ENCODE measurements at regions not wholly inside any gene's neighbourhood (a gene's known extent, or its start where the extent isn't known, plus 50 kb on each side); places are given as distances from the start of the nearest gene placed in this dataset.
"Not testable (repeated sequence)": the region's sequence is repeated elsewhere in the genome, so short reads cannot be mapped to it uniquely, and the experiment has no call there.

DNA sequence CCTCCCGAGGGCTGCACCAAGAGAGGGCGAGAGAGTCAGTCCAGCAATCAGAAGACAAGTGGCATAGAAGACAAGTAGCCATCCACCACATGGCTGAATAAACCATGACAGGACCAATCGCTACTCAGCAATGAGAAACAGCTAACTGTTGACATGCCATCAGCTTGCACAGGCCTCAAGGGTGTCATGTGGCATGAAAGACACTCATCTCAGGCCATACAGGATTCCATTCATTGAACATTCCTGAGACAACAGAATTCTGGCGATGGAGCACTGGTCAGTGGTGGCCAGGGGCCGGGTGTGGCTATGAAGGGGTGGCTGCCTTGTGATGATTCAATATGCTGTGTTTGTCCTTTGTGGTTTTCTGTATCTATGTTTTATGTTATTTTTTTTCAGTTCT, 182.0 kb downstream of the ADRA2C start:
- not testable (repeated sequence) for TF ChIP-seq CTCF (IDR thresholded peaks at IDR 0.05 in 8 of 11, conservative IDR thresholded peaks at IDR 0.05 in 3 of 11); POLR2AphosphoS5 (IDR thresholded peaks at IDR 0.05); POLR2A (IDR thresholded peaks at IDR 0.05)

All from spleen (tissue), 7 donors.